Gastrocnemius medialis (tissue), 4 donors: ENCODE measurements at regions not wholly inside any gene's neighbourhood (a gene's known extent, or its start where the extent isn't known, plus 50 kb on each side); places are given as distances from the start of the nearest gene placed in this dataset.
"Not testable (repeated sequence)": the region's sequence is repeated elsewhere in the genome, so short reads cannot be mapped to it uniquely, and the experiment has no call there.

Experiments
- POLR2A ChIP-seq, 2 donors: fragments of 450-650 bp; IDR thresholded peaks; one replicate each; pipeline ENCODE4 v1.6.1; 2017; ENCODE audit warnings: antibody characterized with exemption in 2 of 2, mild to moderate bottlenecking in 2 of 2, moderate library complexity in 2 of 2
- TF ChIP-seq, protein P1 (sequence below), 5 experiments: fragments of 450-650 bp in 3 of 5; fragments of 200-600 bp in 2 of 5; sonication (generic) in 2 of 5; IDR thresholded peaks in 4 of 5; conservative IDR thresholded peaks in 1 of 5; 1 replicate in 4 of 5; 2 replicates in 1 of 5; pipeline ENCODE4 v1.5.1; 2016 to 2019; ENCODE audit warnings: antibody characterized with exemption in 5 of 5, mild to moderate bottlenecking in 3 of 5, moderate library complexity in 3 of 5

DNA sequence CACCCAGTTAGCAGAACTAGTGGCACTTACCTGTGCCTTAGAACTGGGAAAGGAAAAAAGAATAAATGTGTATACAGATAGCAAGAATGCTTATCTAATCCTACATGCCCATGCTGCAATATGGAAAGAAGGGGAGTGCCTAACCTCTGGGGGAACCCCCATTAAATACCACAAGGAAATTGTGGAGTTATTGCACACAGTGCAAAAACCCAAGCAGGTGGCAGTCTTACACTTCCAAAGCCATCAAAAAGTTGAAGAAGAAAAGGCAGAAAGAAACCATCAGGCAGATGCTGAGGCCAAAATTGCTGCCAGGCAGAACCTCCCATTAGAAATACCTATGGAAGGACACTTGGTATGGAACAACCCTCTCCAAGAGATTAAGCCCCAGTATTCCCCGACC lies 246.1 kb upstream of the BTG1 start:
- TF ChIP-seq, protein P1, sequence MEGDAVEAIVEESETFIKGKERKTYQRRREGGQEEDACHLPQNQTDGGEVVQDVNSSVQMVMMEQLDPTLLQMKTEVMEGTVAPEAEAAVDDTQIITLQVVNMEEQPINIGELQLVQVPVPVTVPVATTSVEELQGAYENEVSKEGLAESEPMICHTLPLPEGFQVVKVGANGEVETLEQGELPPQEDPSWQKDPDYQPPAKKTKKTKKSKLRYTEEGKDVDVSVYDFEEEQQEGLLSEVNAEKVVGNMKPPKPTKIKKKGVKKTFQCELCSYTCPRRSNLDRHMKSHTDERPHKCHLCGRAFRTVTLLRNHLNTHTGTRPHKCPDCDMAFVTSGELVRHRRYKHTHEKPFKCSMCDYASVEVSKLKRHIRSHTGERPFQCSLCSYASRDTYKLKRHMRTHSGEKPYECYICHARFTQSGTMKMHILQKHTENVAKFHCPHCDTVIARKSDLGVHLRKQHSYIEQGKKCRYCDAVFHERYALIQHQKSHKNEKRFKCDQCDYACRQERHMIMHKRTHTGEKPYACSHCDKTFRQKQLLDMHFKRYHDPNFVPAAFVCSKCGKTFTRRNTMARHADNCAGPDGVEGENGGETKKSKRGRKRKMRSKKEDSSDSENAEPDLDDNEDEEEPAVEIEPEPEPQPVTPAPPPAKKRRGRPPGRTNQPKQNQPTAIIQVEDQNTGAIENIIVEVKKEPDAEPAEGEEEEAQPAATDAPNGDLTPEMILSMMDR (IDR thresholded peaks at IDR 0.05 in 4 of 5, conservative IDR thresholded peaks at IDR 0.05 in 1 of 5): not testable (repeated sequence)
- not testable (repeated sequence) for TF ChIP-seq POLR2A (IDR thresholded peaks at IDR 0.05)
